Posterior vena cava (tissue), 2 donors: ENCODE measurements at regions not wholly inside any gene's neighbourhood (a gene's known extent, or its start where the extent isn't known, plus 50 kb on each side); places are given as distances from the start of the nearest gene placed in this dataset.
A peak's percentile ranks its signal among the peaks of the same experiment; 100 is the strongest.

Source experiments
- DNase-seq: peaks from one replicate; pipeline ENCODE4 v3.0.0-alpha.2; 2020; ENCODE audit warnings: low spot score
- intact Hi-C, 2 donors: fragments of 100-400 bp; cut with DNase I; formaldehyde crosslinking; loops; one replicate each; pipeline versions ENCODE4 v1.14.1 to v1.14.2; 2022 to 2023
- donor health status: DM: yes; HTN: yes; CAD: no.
- donor health status: DM: yes; HTN: yes; CAD: no.

GRCh38 chr2:125561302-125561701 lies 1094.7 kb upstream of the GYPC start:
- intact Hi-C loops, result no loop called here
- DNase-seq, result no peak

- DNase-seq, result no peak
- intact Hi-C loops, result no loop called here
Observed at GRCh38 chr2:125562924-125563323, 1093.0 kb upstream of the GYPC start.

- DNase-seq, result no peak
Observed at GRCh38 chr2:125564471-125564870, 1091.5 kb upstream of the GYPC start.

GRCh38 chr2:125566422-125566821 lies 1089.5 kb upstream of the GYPC start:
- intact Hi-C loops, result no loop called here

More at GRCh38 chr2:125564471-125564870, 1091.5 kb upstream of the GYPC start:
- intact Hi-C loops, result no loop called here

GRCh38 chr2:125567100-125567499 lies 1088.9 kb upstream of the GYPC start:
- intact Hi-C loops, result no loop called here
- DNase-seq, result no peak

More at GRCh38 chr2:125566422-125566821, 1089.5 kb upstream of the GYPC start:
- DNase-seq, result no peak

- DNase-seq, result no peak
- intact Hi-C loops, result no loop called here
Observed at GRCh38 chr2:125572660-125573059, 1083.3 kb upstream of the GYPC start.

- no peak for DNase-seq
- intact Hi-C loops, result no loop called here
Observed at GRCh38 chr2:125573432-125573831, 1082.5 kb upstream of the GYPC start.

GRCh38 chr2:125576558-125576957 lies 1079.4 kb upstream of the GYPC start:
- no peak for DNase-seq
- intact Hi-C loops, result no loop called here

GRCh38 chr2:125581557-125581956 lies 1074.4 kb upstream of the GYPC start:
- no peak for DNase-seq
- intact Hi-C loops, result no loop called here

- DNase-seq, result no peak
- intact Hi-C loops, result no loop called here
Observed at GRCh38 chr2:125582516-125582915, 1073.4 kb upstream of the GYPC start.

- intact Hi-C loops, result no loop called here
- no peak for DNase-seq
Observed at GRCh38 chr2:125584732-125585131, 1071.2 kb upstream of the GYPC start.

GRCh38 chr2:125588780-125589179 lies 1067.2 kb upstream of the GYPC start:
- no peak for DNase-seq
- intact Hi-C loops, result no loop called here

- no peak for DNase-seq
- intact Hi-C loops, result no loop called here
Observed at GRCh38 chr2:125591954-125592353, 1064.0 kb upstream of the GYPC start.

- no peak for DNase-seq
- intact Hi-C loops, result no loop called here
Observed at GRCh38 chr2:125593036-125593435, 1062.9 kb upstream of the GYPC start.

GRCh38 chr2:125596612-125597011 lies 1059.3 kb upstream of the GYPC start:
- intact Hi-C loops, result no loop called here

GRCh38 chr2:125615438-125615837 lies 1040.5 kb upstream of the GYPC start:
- no peak for DNase-seq
- intact Hi-C loops, result no loop called here

More at GRCh38 chr2:125596612-125597011, 1059.3 kb upstream of the GYPC start:
- DNase-seq, result no peak

GRCh38 chr2:125630377-125630776 lies 1025.6 kb upstream of the GYPC start:
- no peak for DNase-seq
- intact Hi-C loops, result no loop called here

GRCh38 chr2:125634662-125635061 lies 1021.3 kb upstream of the GYPC start:
- DNase-seq, result peak; percentile 36
- intact Hi-C loops, result no loop called here

GRCh38 chr2:125638345-125638744 lies 1017.6 kb upstream of the GYPC start:
- intact Hi-C loops, result no loop called here
- DNase-seq, result no peak

GRCh38 chr2:125642032-125642431 lies 1013.9 kb upstream of the GYPC start:
- intact Hi-C loops, result no loop called here

GRCh38 chr2:125643128-125643527 lies 1012.8 kb upstream of the GYPC start:
- intact Hi-C loops, result no loop called here
- DNase-seq, result no peak

More at GRCh38 chr2:125642032-125642431, 1013.9 kb upstream of the GYPC start:
- DNase-seq, result no peak

GRCh38 chr2:125643585-125643984 lies 1012.4 kb upstream of the GYPC start:
- intact Hi-C loops, result no loop called here
- no peak for DNase-seq
